ENCODE measurements at regions not wholly inside any gene's neighbourhood (a gene's known extent, or its start where the extent isn't known, plus 50 kb on each side); places are given as distances from the start of the nearest gene placed in this dataset.

DNA sequence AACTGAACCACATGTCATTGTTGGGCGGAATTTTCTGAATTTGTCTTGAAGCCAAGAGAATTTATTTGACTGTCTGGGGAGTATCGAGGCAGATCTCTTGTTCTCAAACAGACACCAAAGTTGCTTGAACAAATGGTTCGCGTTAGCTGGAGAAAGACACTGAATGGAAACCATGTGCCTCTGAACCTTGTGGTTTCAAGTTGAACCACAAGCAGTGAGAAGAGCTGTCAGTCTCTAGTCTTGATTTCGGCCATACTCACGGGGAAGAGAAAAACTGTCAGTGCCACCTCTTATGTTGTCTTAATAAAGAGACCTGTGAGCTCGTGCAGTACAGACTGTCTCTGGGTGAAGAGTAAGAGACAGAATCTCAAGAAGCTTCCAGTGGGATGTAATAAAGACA, 886.5 kb upstream of the SOX9 start:
- H3K36me3 ChIP-seq (ENCODE audit: control insufficient read depth, insufficient read depth, low read length) = no peaks in the 10 kb centered on the region
- no TSS peak for BruUV-seq (replicated peaks)
- H3K4me3 ChIP-seq (ENCODE audit: low read depth in 2 of 2, low read length in 2 of 2) = no peak overlapping the region
- POLR2A ChIA-PET = no interaction called here
- CTCF ChIA-PET = no interaction called here
- DNase-seq (ENCODE audit: low read depth, low spot score) (no peak), ATAC-seq (no peak)
- intact Hi-C loops (cut with micrococcal nuclease; ENCODE audit: unreplicated experiment) (no loop called here), in situ Hi-C loops (cut with HindIII; ENCODE audit: low pct_unique_long_range_greater_than_20kb, low sequenced_read_pairs) (no loop called here)
- H3K27ac ChIP-seq (ENCODE audit: low read length) = no peak overlapping the region
- H3K27me3 ChIP-seq (ENCODE audit: control insufficient read depth, insufficient read depth, low read length) = no peaks in the 10 kb centered on the region
- H3K4me1 ChIP-seq (ENCODE audit: control insufficient read depth, insufficient read depth, low read length) = no peaks in the 10 kb centered on the region
- no peaks in the 10 kb centered on the region for H3K9me3 ChIP-seq (ENCODE audit: control insufficient read depth, insufficient read depth, low read depth, low read length)
- TF ChIP-seq, protein P1, sequence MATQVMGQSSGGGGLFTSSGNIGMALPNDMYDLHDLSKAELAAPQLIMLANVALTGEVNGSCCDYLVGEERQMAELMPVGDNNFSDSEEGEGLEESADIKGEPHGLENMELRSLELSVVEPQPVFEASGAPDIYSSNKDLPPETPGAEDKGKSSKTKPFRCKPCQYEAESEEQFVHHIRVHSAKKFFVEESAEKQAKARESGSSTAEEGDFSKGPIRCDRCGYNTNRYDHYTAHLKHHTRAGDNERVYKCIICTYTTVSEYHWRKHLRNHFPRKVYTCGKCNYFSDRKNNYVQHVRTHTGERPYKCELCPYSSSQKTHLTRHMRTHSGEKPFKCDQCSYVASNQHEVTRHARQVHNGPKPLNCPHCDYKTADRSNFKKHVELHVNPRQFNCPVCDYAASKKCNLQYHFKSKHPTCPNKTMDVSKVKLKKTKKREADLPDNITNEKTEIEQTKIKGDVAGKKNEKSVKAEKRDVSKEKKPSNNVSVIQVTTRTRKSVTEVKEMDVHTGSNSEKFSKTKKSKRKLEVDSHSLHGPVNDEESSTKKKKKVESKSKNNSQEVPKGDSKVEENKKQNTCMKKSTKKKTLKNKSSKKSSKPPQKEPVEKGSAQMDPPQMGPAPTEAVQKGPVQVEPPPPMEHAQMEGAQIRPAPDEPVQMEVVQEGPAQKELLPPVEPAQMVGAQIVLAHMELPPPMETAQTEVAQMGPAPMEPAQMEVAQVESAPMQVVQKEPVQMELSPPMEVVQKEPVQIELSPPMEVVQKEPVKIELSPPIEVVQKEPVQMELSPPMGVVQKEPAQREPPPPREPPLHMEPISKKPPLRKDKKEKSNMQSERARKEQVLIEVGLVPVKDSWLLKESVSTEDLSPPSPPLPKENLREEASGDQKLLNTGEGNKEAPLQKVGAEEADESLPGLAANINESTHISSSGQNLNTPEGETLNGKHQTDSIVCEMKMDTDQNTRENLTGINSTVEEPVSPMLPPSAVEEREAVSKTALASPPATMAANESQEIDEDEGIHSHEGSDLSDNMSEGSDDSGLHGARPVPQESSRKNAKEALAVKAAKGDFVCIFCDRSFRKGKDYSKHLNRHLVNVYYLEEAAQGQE (IDR thresholded peaks at IDR 0.05; ENCODE audit: insufficient read depth in 1 of 2, low read depth in 2 of 2, low read length in 1 of 2) = no peak
- no peak for TF ChIP-seq SIN3A (IDR thresholded peaks at IDR 0.05; ENCODE audit: borderline replicate concordance, insufficient read depth, low read depth, low read length)
- no peak for TF ChIP-seq CTCF (IDR thresholded peaks at IDR 0.05)
- TF ChIP-seq TCF7L2 (IDR thresholded peaks at IDR 0.05; ENCODE audit: low read depth, low read length) = no peak
- TF ChIP-seq POLR2AphosphoS5 (IDR thresholded peaks at IDR 0.05; ENCODE audit: low read depth, low read length) = no peak

DNA sequence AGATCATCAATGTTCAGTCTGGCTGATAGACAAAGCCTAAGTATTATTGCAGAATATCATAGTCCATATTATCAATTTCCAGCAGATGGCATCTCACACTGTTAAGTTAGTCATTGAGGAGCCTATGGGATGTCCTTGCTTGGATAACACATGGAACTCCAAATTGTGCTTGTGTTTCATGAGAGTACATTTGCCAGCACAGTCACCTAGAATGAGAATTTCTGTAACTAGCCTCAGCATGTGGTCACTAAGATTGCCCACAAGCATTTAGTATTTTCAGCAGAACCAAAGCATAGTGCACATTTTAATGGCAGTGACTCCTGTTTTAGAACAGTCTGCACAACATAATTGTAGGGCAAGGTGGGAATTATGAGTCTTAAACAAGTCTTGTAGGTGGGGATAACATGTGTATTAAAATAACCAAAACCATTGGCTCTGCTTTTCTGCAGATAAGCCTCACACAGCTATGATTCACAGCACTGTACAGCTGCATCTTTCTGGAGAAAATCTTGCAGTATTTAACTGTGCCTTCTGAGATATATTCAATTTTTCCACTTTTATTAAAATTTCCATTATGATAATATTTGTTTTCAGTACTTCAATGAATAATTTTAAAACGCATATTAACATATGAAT, 882.8 kb upstream of the SOX9 start:
- ATAC-seq = no peak
- TF ChIP-seq, protein P1 (IDR thresholded peaks at IDR 0.05; ENCODE audit: insufficient read depth in 1 of 2, low read depth in 2 of 2, low read length in 1 of 2) = no peak
- TF ChIP-seq POLR2AphosphoS5 (IDR thresholded peaks at IDR 0.05; ENCODE audit: low read depth, low read length) (no peak), SIN3A (IDR thresholded peaks at IDR 0.05; ENCODE audit: borderline replicate concordance, insufficient read depth, low read depth, low read length) (no peak), TCF7L2 (IDR thresholded peaks at IDR 0.05; ENCODE audit: low read depth, low read length) (no peak), CTCF (IDR thresholded peaks at IDR 0.05) (peak; percentile 33)
- Histone ChIP-seq H3K9me3 (ENCODE audit: control insufficient read depth, insufficient read depth, low read depth, low read length) (no peaks in the 10 kb centered on the region), H3K4me1 (ENCODE audit: control insufficient read depth, insufficient read depth, low read length) (no peaks in the 10 kb centered on the region), H3K4me3 (ENCODE audit: low read depth in 2 of 2, low read length in 2 of 2) (no peak overlapping the region), H3K27me3 (ENCODE audit: control insufficient read depth, insufficient read depth, low read length) (no peaks in the 10 kb centered on the region), H3K27ac (ENCODE audit: low read length) (no peak overlapping the region), H3K36me3 (ENCODE audit: control insufficient read depth, insufficient read depth, low read length) (no peaks in the 10 kb centered on the region)
- POLR2A ChIA-PET = no interaction called here
- CTCF ChIA-PET = no interaction called here
- peak; percentile 36 for DNase-seq (ENCODE audit: low read depth, low spot score)
- in situ Hi-C loops (cut with HindIII; ENCODE audit: low pct_unique_long_range_greater_than_20kb, low sequenced_read_pairs) (no loop called here), intact Hi-C loops (cut with micrococcal nuclease; ENCODE audit: unreplicated experiment) (no loop called here)
- no TSS peak for BruUV-seq (replicated peaks)

Measured in Panc1 (cell line).